AG20443 (cell line): ENCODE measurements at regions not wholly inside any gene's neighbourhood (a gene's known extent, or its start where the extent isn't known, plus 50 kb on each side); places are given as distances from the start of the nearest gene placed in this dataset.
"Not testable (repeated sequence)": the region's sequence is repeated elsewhere in the genome, so short reads cannot be mapped to it uniquely, and the experiment has no call there.

Experiments used
- DNase-seq: peaks from one replicate; pipeline ENCODE4 v3.0.0; 2012; ENCODE audit warnings: low spot score, mixed read lengths

DNA sequence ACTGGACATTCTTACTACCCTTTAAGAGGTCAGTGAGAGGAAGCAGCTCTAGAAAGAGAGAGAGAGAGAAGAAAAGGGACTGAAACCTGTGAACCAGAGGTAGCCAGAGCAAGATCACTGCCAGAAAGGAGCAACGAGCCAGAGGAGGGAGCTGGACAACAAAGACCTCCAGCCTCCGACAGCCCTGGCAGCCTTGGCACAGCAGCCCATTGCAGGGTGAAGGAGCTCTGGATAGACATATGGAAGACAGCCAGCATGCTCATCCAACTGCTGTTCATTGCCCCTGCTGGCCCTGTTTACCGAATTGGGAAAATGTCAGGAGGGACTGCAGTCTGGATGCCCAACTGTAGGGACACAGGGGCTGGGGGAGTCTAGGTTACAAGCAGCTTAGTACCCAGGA, 228.4 kb upstream of the SLC35G4 start:
- DNase-seq = no peak

DNA sequence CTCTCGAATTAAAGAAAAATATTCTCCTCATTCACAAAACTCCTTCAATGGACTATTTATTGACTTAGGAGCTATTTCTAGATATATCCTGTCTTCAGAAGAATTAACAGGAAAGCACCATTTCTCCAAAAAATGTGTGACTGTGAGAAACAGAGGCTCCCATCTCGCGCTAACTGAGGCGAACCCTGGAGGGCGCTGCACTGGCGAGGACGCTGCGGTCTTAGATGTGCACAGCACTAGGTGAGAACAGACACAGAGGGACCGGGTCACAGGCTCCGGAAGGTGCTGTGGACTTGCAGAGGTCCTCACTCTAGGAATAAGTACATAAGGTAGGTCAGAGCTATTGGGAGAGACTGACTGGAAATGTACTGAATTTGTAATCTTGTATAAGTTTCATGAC, 229.7 kb upstream of the SLC35G4 start:
- DNase-seq = no peak

DNA sequence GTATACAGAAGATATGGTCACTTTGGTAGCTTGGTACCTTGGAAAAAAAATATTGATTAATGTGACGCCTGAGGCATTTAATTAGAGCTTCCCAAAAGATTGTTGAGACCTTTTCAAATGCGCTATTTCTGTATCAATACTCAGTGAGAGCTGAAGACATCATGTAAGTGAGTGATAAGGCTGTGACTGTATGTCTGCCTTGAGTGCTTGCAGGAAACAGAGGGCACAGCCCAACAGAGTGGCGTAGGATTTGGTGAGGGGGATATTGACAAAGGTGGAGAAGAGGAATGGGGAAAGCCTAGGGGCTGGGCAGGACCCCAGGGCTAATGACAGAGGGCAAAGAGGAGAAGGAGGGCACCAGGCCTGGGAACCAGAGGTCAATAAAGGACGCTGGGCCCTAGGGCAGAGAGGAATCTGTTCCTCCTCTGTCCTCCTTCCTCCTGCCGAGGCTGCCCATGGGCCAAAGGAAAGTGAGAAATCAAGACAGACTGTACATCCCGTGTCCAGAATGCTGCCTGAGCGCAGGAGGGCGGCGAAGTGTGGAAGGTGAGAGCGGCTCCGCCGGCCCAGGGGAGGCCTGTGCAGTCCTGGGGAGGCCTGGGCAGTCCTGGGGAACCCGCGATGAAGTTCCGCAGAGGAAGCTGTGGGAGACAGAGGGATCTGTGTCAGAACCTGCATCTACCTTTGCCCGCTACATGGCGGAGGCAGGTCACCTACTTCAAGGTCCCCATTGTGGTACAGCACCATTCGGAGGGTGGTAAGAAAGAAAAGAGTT, 228.6 kb upstream of the PIEZO2 start:
- DNase-seq = no peak

DNA sequence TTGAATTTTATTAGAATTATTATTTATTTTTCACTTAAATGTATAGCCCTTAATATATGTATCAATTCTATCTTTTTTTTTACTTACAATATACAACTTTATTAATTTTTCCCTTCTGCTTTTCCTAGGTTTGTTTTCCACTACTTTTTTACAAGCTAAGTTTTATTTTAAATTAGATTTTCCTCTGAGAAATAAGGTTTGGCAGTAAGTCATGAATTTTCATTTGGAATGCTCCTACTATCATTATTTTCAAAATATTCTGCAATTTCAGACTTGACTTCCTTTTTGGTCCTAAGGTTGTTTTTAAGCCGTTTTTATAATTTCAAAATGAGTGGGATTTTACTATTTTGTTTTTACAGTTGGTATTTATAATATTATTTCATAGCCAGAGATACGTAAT, 222.8 kb upstream of the PIEZO2 start:
- no peak for DNase-seq

DNA sequence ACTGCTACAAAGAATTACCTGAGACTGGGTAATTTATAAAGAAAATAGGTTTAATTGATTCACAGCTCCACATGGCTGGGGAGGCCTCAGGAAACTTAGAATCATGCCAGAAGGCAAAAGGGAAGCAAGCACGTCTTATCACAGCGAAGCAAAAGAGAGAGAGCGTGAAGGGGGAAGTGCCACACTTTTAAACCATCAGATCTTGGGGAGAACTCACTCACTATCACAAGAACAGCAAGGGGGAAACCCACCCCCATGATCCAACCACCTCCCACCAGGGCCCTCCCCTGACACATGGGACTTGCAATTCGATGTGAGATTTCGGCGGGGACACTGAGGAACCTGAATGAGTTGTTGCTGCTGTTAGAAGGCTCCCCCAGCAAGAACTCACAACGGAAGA, 220.2 kb upstream of the PIEZO2 start:
- DNase-seq = no peak

DNA sequence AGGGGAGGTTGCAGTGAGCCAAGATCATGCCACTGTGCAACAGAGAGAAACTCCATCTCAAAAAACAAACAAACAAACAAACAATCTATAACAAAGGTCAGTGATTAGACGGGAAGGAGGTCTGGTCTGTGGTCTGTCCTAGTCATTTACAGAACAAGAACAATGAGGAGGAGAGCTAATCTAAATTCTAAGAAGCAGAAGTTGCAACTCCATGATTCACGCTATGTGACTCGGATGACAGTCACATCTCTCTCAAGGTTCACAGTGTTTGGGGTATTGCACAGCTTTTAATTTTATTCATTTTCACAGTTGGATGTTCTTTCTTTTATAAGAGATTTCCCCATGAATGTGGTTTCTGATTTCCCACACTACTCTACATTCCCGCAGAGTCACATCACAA, 218.7 kb upstream of the PIEZO2 start:
- DNase-seq = no peak

DNA sequence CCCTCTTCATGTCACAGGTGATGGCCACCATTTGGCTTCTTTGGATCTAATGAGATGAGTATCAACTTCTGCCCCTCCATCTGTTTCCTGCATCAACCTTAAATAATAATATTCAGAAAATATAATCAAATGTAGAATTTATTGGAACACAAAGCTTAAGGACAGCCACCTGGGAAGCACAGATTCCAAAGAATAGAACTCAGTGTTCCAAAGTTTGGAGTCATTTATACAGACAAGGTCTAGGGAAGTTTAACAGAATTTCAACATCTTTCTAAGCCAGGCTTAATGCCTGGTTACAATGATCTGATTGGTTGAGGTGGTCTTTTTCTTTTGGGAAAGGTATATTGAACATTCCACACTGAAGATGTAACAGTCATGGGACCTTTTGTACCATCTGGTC, 218.0 kb upstream of the PIEZO2 start:
- DNase-seq = no peak

DNA sequence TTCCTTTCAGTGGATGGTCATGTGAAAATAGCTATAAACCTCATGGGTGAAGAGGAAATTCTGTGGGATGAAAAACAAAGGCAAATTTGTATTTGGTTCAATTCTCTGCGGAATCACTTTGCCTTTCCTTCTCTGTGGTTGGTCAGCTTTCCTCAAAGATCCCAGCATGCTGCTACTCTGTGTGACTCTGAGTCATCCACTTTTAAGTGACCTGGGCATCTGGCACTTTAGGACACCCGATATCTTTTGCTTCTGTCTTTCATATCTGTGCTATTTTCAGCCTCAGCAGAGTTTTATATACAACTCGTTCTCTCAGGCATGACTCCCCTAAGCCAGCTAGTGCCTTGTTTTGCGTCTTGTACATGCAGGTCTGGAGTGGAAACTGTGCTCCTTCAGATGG, 217.0 kb upstream of the PIEZO2 start:
- no peak for DNase-seq

DNA sequence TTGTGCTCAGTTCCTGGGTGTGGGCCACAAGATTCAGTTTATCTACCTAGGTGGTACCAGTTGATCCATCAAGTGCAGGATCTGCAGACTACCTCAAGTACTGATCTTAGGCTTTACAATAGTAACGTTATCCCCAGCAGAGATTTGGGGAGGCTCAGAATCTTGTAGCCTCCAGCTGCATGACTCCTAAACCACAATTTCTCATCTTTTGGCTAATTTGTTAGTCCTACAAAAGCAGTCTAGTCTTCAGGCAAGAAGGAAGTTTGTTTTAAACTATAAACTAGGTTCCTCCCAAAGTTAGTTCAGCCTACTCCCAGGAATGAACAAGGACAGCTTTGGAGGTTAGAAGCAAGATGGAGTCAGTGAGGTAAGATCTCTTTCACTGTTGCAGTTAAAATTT, 213.5 kb upstream of the PIEZO2 start:
- DNase-seq = no peak

DNA sequence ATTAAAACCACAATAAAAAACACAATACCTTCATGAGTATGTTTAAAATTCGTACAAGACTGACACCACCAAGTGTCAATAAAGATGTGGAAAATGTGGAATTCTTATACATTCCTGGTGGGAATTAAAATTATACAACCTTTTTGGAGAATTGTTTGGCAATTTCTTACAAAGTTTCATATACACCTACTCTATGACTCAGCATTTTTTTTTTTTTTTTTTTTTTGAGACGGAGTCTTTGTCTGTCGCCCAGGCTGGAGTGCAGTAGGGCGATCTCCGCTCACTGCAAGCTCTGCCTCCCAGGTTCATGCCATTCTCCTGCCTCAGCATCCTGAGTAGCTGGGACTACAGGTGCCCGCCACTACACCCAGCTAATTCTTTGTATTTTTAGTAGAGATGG, 212.5 kb upstream of the PIEZO2 start:
- DNase-seq = not testable (repeated sequence)

DNA sequence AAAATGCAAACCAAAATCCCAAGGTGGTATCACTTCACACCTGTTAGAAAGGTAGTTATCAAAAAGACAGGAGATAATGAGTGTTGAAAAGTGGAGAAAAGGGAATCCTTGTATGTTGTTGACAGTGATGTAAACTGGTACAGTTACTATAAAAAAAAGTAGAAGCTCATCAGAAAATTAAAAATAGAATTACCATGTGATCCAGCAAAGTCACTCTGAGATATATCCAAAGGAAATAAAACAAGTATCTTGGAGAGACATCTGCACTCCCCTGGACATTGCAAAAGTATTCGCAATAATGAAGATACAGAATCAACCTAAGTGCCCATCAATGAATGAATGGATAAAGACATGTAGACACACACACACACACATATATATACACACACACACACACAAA, 208.3 kb upstream of the PIEZO2 start:
- no peak for DNase-seq

DNA sequence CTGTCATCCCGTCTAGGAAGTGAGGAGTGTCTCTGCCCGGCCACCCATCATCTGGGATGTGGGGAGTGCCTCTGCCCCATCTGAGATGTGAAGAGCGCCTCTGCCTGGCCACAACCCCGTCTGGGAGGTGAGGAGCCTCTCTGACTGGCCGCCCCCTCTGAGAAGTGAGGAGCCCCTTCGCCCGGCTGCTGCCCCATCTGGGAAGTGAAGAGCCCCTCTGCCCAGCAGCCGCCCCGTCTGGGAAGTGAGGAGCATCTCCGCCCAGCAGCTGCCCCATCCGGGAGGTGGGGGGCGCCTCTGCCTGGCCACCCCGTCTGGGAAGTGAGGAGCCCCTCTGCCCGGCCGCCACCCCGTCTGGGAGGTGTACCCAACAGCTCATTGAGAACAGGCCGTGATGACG, 195.2 kb upstream of the PIEZO2 start:
- DNase-seq = not testable (repeated sequence)

DNA sequence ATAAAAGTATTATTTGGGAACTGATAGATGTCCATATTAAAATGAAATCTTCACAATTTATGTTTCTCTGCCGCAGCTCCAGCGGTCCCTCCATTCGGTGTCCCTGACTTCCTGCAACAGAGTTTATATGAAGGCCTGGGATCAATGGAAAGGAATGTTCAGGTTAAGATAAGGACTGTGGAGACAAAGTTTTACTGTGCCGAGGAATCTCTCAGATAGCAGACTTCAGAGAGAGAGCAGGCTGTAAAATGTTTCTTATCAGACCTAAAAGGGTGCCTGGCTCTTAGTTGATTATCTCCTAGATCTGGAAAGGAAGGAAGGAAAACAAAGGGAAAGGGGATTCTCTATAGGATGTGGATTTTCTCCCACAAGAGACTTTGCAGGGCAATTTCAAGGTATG, 193.7 kb upstream of the PIEZO2 start:
- no peak for DNase-seq

DNA sequence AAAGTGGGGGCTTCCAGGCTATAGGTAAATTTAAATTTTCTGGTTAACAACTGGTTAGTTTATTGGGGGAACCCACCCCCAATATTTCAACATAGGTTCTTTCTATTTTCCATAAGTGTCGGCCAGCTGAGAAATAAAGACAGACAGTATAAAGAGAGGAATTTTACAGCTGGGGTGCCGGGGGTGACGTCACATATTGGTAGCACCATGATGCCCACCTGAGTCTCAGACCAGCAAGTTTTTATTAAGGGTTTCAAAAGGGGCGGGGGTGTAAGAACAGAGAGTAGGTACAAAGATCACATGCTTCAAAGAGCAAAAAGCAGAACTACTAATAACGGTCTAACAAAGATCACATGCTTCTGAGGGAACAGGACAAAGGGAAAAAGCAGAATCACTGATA, 192.7 kb upstream of the PIEZO2 start:
- not testable (repeated sequence) for DNase-seq

DNA sequence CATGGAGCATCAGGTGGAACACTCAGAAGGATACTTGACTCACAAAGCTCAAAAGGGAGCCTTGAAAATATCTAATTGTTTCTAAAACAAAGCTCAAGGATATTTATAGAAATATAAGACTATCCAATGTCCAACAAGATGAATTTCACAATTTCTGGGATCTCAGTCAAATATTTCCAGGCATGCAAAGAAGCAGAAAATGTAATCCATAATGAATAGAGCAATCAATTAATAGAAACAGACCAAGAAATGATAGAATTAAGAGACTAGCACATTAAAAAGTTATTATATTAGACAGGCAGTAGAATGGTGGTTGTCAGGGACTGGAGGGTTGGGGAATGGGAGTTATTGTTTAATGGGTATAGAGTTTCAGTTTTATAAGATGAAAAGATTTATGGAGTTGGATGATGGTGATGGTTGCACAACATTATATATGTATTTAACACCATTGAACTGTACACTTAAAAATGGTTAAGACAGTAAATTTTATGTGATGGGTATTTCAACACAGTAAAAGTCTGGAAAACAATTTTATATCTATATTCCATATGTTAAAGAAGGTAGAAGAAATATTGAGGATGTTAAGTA, 189.9 kb upstream of the PIEZO2 start:
- no peak for DNase-seq

DNA sequence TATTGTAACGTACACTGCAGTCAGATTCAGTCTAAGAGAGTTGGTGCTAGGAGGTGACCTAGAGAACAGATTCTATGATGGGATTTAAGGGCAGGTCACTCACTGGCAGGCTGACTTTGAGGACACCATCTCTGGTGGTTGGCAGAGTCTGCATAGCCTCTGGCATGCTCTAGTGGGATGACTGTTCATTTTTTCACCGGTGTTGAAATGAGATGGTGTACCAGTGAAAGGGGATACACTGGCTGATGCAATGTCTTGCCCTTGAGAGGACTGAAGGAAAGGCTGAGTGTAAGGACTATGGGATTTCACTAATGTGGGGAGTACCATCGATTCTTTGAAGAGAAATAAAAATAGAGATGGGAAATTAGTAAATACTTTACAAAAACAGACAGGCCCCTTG, 186.9 kb upstream of the PIEZO2 start:
- no peak for DNase-seq

DNA sequence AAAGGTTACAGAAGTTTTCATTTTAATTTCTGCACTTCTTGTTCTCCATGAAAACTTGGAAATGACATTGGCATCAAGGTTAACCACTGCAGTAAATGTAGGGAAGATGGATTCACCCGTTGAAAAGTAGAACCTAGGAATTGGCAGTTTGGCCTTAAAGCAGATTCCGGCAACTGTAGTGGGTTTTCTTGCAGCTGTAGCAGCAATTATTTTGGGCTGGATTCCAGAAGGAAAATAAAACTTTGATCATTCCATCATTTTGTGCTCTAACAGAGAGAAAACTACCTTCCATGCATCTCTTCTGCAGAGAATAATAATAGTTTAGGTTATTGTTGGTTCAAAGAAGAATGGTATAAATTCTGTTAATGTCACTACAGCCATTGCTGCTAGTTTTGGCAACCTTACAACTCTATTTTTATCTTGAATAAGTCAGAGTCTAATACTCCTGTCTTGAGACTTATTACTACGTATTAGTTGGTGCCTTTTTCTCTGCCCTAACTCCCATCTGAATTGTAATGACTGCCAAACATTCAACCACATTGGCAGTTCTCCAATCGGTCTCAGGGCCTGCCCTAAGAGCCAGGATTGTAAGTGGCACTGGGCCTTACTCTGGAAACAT, 178.1 kb upstream of the PIEZO2 start:
- DNase-seq = no peak

DNA sequence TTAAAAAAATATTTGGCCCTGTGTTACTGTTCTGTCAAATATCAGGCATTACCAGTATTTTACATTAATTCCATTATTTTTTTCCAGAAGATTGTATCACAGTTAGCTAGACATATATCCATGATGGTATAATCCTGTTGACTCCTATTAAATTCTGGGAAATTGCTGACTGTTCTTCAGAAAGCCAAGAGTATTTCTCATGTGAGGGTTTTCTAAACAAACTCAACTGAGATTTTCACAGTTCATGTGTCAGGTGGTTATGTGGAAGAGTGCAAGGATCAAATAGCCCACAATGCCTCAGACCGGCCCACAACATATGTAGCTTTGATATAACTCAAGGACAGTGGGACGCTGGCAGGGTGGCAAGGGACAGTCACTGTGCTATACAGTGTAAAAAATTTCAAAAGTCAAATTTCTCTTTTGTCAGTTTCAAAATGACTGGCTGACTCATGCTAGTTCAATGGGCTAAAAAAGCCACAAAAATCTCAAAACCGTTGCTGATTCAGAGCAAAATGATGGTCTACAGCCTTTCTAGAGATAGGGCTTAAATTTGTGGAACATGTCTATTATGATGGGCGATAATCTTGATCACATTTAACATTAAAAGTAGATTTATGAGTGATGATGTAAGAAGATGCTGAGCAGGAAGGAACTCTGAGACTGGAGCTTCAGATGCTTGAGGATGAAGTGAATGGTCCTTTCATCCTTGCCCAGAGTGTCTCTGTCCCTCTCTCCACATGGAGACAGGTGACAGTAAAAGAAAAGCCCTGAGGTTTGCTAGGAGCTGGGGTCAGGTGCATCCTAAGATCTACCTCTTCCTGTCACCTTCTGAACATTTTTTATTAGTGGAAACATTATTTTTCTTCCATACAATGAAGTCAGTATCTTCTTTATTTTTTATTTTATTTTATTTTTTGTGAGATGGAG, 175.8 kb upstream of the PIEZO2 start:
- DNase-seq = peak; percentile 66

DNA sequence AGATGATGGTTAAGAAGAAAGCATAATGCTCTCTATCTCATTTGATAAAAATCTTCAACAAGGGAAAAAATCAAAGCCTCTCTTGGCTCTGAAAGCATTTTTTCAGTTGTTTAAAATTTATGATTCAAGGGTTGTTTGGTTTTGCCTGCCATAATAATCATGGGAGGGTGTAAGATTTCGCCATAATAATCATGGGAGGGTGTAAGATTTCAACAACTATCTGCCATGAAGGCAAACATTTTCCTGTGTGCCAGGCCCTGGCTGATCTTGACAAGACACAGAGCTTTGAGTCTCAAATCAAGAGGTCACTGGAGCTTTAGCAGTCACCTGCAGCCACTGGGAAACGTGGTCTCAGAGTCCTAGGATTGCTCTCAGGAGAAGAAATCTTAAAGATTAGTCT, 175.1 kb upstream of the PIEZO2 start:
- DNase-seq = no peak

DNA sequence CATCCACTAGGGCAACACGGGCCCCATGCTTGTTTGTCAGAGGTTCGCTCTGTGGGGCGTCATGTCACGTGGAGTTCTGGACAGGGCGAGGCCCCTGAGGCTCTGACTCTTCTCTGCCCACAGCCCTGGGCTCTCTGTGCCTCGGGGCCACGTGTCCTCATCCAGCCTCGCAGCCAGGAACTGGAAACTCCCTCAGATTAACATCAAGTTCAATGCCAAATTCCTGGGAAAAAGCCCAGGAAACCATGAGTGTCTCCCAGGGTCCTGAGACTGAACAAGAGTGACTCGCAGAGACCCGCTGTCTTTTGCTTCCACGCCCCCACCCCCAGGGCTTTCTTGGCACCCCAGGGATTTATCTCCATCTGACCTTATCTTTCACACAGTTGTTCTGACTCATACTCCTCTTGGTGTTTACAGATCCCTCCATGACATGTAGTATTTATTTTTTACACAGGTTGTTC, 174.0 kb upstream of the PIEZO2 start:
- peak; percentile 39 for DNase-seq

DNA sequence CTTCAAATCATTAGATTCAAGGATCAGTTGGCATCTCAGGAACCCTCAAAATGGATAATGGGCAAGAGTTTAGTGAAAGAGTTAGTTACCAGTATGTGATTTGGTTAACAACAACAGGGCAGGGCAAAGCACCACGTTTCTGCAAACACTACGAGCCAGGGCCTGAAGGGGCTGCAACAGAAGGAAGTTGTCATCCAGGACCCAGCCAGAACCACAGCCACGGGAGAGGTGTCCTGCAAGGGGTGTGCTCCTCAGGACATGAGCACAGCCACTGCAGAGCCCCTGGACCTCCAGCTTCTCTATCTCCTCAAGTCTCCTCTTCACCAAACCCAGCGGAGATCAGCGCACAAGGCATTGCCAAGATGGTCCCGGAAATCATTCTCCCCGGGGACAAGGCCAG, 173.3 kb upstream of the PIEZO2 start:
- no peak for DNase-seq

DNA sequence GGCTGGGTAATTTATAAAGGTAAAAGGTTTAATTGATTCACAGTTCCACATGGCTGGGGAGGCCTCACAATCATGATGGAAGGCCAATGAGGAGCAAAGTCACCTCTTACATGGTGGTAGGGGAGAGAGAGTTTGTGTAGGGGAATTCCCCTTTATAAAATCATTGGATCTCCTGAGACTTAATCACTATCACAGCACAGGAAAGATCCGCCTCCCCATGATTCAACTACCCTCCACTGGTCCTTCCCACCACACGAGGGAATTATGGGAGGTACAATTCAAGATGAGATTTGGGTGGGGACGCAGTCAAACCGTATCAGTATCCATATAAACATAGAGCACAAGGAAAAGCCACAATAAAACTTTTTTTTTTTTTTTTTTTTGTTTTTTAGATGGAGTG, 172.6 kb upstream of the PIEZO2 start:
- no peak for DNase-seq
